ENCODE measurements at regions not wholly inside any gene's neighbourhood (a gene's known extent, or its start where the extent isn't known, plus 50 kb on each side); places are given as distances from the start of the nearest gene placed in this dataset.

- no peak overlapping the region for H3K27ac ChIP-seq
- no peaks in the 10 kb centered on the region for H3K27me3 ChIP-seq
- no peaks in the 10 kb centered on the region for H3K36me3 ChIP-seq (replicated peaks in 1 of 2; ENCODE audit: insufficient read depth in 1 of 2, low read depth in 2 of 2)
- no peak for ATAC-seq
- no peaks in the 10 kb centered on the region for H3K9me3 ChIP-seq
- intact Hi-C loops (cut with DNase I) = no loop called here
- no peak overlapping the region for H3K4me3 ChIP-seq
- no peak for TF ChIP-seq CTCF (IDR thresholded peaks at IDR 0.05)
- no peak for TF ChIP-seq POLR2A (IDR thresholded peaks at IDR 0.05)
- DNase-seq = no peak
- no peaks in the 10 kb centered on the region for H3K4me1 ChIP-seq
These were observed 532.8 kb downstream of the PLOD2 start for GRCh38 chr3:145628211-145628610.

- TF ChIP-seq CTCF (IDR thresholded peaks at IDR 0.05) = no peak
- TF ChIP-seq POLR2A (IDR thresholded peaks at IDR 0.05) = no peak
- 47 to 79% methylated on average over 1 of the region's 1 CpG for WGBS, 2 donors
- intact Hi-C loops (cut with DNase I) = no loop called here
- Histone ChIP-seq H3K9me3 (no peaks in the 10 kb centered on the region), H3K4me1 (no peaks in the 10 kb centered on the region), H3K27me3 (no peaks in the 10 kb centered on the region), H3K36me3 (replicated peaks in 1 of 2; ENCODE audit: insufficient read depth in 1 of 2, low read depth in 2 of 2) (no peaks in the 10 kb centered on the region), H3K4me3 (no peak overlapping the region), H3K27ac (no peak overlapping the region)
- ATAC-seq (no peak), DNase-seq (no peak)
These were observed 523.9 kb downstream of the PLOD2 start for GRCh38 chr3:145637105-145637504.

- DNase-seq (no peak), ATAC-seq (no peak)
- TF ChIP-seq POLR2A (IDR thresholded peaks at IDR 0.05) (no peak), CTCF (IDR thresholded peaks at IDR 0.05) (no peak)
- no peaks in the 10 kb centered on the region for H3K36me3 ChIP-seq (replicated peaks in 1 of 2; ENCODE audit: insufficient read depth in 1 of 2, low read depth in 2 of 2)
- intact Hi-C loops (cut with DNase I) = no loop called here
- WGBS, 2 donors = 42 to 44% methylated on average over 4 of the region's 4 CpGs
- H3K27me3 ChIP-seq = no peaks in the 10 kb centered on the region
- no peak overlapping the region for H3K4me3 ChIP-seq
- no peaks in the 10 kb centered on the region for H3K4me1 ChIP-seq
- no peaks in the 10 kb centered on the region for H3K9me3 ChIP-seq
- H3K27ac ChIP-seq = no peak overlapping the region
These were observed 521.9 kb downstream of the PLOD2 start for GRCh38 chr3:145639003-145639606.

- DNase-seq = no peak
These were observed 521.1 kb downstream of the PLOD2 start for GRCh38 chr3:145639875-145640274.

More at GRCh38 chr3:145639875-145640274, 521.1 kb downstream of the PLOD2 start:
- H3K4me1 ChIP-seq = no peaks in the 10 kb centered on the region
- no peak for ATAC-seq
- H3K27me3 ChIP-seq = no peaks in the 10 kb centered on the region
- no peak overlapping the region for H3K4me3 ChIP-seq
- intact Hi-C loops (cut with DNase I) = no loop called here
- 13 to 36% methylated on average over 3 of the region's 3 CpGs for WGBS, 2 donors
- H3K36me3 ChIP-seq (replicated peaks in 1 of 2; ENCODE audit: insufficient read depth in 1 of 2, low read depth in 2 of 2) = no peaks in the 10 kb centered on the region
- TF ChIP-seq POLR2A (IDR thresholded peaks at IDR 0.05) (no peak), CTCF (IDR thresholded peaks at IDR 0.05) (no peak)
- H3K27ac ChIP-seq = no peak overlapping the region
- H3K9me3 ChIP-seq = no peaks in the 10 kb centered on the region

All from body of pancreas (tissue), 4 donors.